CD4-positive, CD25-positive, alpha-beta regulatory T cell (primary cell): ENCODE measurements at regions not wholly inside any gene's neighbourhood (a gene's known extent, or its start where the extent isn't known, plus 50 kb on each side); places are given as distances from the start of the nearest gene placed in this dataset.
"Not testable (repeated sequence)": the region's sequence is repeated elsewhere in the genome, so short reads cannot be mapped to it uniquely, and the experiment has no call there.

Experiments used
- ATAC-seq, 2 donors: fragments of 150-1000 bp; cut with Tn5 transposase; one replicate each; pipeline ENCODE4 v1.10.0; 2021; ENCODE audit warnings: low read depth in 2 of 2, moderate number of reproducible peaks in 2 of 2, moderate library complexity in 1 of 2
- DNase-seq, 3 donors: peaks; one replicate each; pipeline versions ENCODE4 v3.0.0 to v3.0.0-alpha.2; 2012 to 2022; ENCODE audit warnings: mixed read lengths in 1 of 3
- H3K27ac ChIP-seq: one replicate; pipeline ENCODE4 v1.7.0; 2013; ENCODE audit warnings: mild to moderate bottlenecking, low read length; ENCODE audit not compliant: insufficient read depth, poor library complexity, severe bottlenecking
- H3K27me3 ChIP-seq: one replicate; pipeline ENCODE4 v1.7.0; 2013; ENCODE audit warnings: low read length; ENCODE audit not compliant: control insufficient read depth, insufficient read depth
- H3K36me3 ChIP-seq: one replicate; pipeline ENCODE4 v1.7.0; 2013; ENCODE audit warnings: mild to moderate bottlenecking, low read length, moderate library complexity; ENCODE audit not compliant: control insufficient read depth, insufficient read depth
- H3K4me1 ChIP-seq: 2 replicates; pipeline ENCODE4 v1.7.0; 2013; ENCODE audit warnings: mild to moderate bottlenecking, low read length; ENCODE audit not compliant: insufficient read depth, control insufficient read depth, poor library complexity, severe bottlenecking
- H3K4me3 ChIP-seq: one replicate; pipeline ENCODE4 v1.7.0; 2013; ENCODE audit warnings: low read depth, mild to moderate bottlenecking, low read length, moderate library complexity
- H3K9me3 ChIP-seq, 2 experiments: 1 replicate in 1 of 2; 2 replicates in 1 of 2; pipeline ENCODE4 v1.7.0; 2013; ENCODE audit warnings: low read length in 2 of 2, mild to moderate bottlenecking in 1 of 2, moderate library complexity in 1 of 2; ENCODE audit not compliant: control insufficient read depth in 2 of 2
- H3K27ac Mint-ChIP-seq, 3 donors: one replicate each; pipeline ENCODE4 v1.8.0; 2020 to 2022; ENCODE audit warnings: mild to moderate bottlenecking in 3 of 3, mixed read lengths in 3 of 3, moderate library complexity in 2 of 3
- H3K27me3 Mint-ChIP-seq: one replicate; pipeline ENCODE4 v1.8.0; 2022; ENCODE audit warnings: mild to moderate bottlenecking, mixed read lengths
- H3K36me3 Mint-ChIP-seq: one replicate; pipeline ENCODE4 v1.8.0; 2020; ENCODE audit warnings: mixed read lengths
- H3K4me1 Mint-ChIP-seq, 4 donors: one replicate each; pipeline ENCODE4 v1.8.0; 2020 to 2022; ENCODE audit warnings: mixed read lengths in 4 of 4, mild to moderate bottlenecking in 1 of 4
- H3K4me3 Mint-ChIP-seq, 4 donors: one replicate each; pipeline ENCODE4 v1.8.0; 2020 to 2022; ENCODE audit warnings: mild to moderate bottlenecking in 4 of 4, mixed read lengths in 4 of 4, moderate library complexity in 3 of 4
- H3K9me3 Mint-ChIP-seq, 7 donors: one replicate each; pipeline ENCODE4 v1.8.0; 2020 to 2022; ENCODE audit warnings: mixed read lengths in 7 of 7, mild to moderate bottlenecking in 3 of 7, moderate library complexity in 2 of 7

- Histone ChIP-seq H3K9me3 (no peaks in the 10 kb centered on the region), H3K4me3 (no peak overlapping the region), H3K27ac (no peak overlapping the region), H3K36me3 (no peaks in the 10 kb centered on the region), H3K4me1 (no peaks in the 10 kb centered on the region), H3K27me3 (no peaks in the 10 kb centered on the region)
- Mint-ChIP-seq H3K4me3 (no peak overlapping the region), H3K27ac (no peak overlapping the region), H3K4me1 (peaks cover 0 to 2% (median 0%) of the 10 kb centered on the region in 4 donors), H3K36me3 (no peaks in the 10 kb centered on the region), H3K9me3 (peaks cover 0 to 1% (median 0%) of the 10 kb centered on the region in 7 donors), H3K27me3 (no peaks in the 10 kb centered on the region)
- ATAC-seq (no peak), DNase-seq (no peak)
Measured at GRCh38 chr6:126206504-126207246, 133.2 kb upstream of the CENPW start.

DNA sequence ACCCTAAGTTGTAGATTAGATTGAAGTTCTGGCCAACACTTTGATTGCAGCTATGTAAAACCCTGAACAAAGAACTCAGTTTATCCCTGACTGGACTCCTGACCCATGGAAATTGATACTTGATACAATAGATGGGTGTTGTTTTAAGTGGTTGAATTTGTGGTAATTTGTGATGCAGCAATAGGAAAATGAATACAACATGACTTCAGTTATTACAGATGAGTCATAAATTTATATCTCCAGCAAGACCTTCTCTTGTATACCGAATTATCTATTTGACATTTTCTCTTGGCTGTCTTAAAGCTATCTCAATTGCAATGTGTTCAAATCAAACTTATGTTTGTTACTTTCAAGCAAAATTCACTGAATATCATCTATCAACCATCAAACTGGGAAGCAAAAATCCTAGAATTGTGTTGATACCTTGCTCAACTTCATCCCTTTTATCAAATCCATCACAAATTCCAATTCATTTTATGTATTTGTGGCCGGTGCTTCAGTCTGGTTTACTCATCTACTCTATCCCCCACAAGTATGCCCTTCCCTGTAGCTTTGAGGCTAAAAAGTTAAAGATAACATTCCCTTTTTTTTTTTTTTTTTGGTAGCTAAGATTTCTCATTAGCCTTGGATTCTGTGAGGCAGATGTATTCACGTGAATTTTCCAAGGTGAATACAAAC is 129.4 kb upstream of the CENPW start:
- Histone ChIP-seq H3K4me3 (no peak overlapping the region), H3K27me3 (no peaks in the 10 kb centered on the region), H3K27ac (no peak overlapping the region), H3K36me3 (no peaks in the 10 kb centered on the region), H3K4me1 (no peaks in the 10 kb centered on the region), H3K9me3 (no peaks in the 10 kb centered on the region)
- no peak for DNase-seq
- no peaks in the 10 kb centered on the region for H3K4me1 Mint-ChIP-seq
- peaks cover 0 to 1% (median 0%) of the 10 kb centered on the region in 7 donors for H3K9me3 Mint-ChIP-seq
- H3K4me3 Mint-ChIP-seq, result no peak overlapping the region
- no peaks in the 10 kb centered on the region for H3K36me3 Mint-ChIP-seq
- H3K27me3 Mint-ChIP-seq, result peaks cover 4% of the 10 kb centered on the region
- no peak overlapping the region for H3K27ac Mint-ChIP-seq
- no peak for ATAC-seq

DNA sequence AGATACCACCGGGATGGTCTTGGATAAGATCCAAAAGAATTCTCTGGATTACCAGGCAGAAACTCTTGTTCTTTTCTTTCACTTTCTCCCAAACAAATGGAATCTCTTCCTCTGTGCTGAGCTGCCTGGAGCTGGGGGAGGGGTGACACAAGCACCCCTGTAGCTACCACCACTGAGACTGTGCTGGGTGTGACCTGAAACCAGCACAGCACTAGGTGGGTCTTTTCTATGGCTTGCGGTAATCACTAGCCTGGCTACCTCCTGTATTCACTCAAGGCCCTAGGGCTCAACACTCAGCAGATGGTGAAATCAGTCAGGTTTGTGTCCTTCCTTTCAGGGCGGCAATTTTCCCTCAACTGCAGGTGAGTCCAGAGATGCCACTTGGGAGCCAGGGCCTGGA is 122.4 kb upstream of the CENPW start:
- H3K9me3 ChIP-seq, result peaks cover 0 to 4% of the 10 kb centered on the region in 2 experiments
- H3K27me3 ChIP-seq, result no peaks in the 10 kb centered on the region
- Mint-ChIP-seq H3K36me3 (peaks cover 8% of the 10 kb centered on the region), H3K9me3 (peaks cover 0 to 5% (median 0%) of the 10 kb centered on the region in 7 donors), H3K27ac (no peak overlapping the region), H3K4me3 (no peak overlapping the region), H3K4me1 (no peaks in the 10 kb centered on the region), H3K27me3 (peaks cover 4% of the 10 kb centered on the region)
- no peak for ATAC-seq
- DNase-seq, result no peak
- H3K4me1 ChIP-seq, result no peaks in the 10 kb centered on the region
- H3K4me3 ChIP-seq, result no peak overlapping the region
- H3K27ac ChIP-seq, result no peak overlapping the region
- no peaks in the 10 kb centered on the region for H3K36me3 ChIP-seq

DNA sequence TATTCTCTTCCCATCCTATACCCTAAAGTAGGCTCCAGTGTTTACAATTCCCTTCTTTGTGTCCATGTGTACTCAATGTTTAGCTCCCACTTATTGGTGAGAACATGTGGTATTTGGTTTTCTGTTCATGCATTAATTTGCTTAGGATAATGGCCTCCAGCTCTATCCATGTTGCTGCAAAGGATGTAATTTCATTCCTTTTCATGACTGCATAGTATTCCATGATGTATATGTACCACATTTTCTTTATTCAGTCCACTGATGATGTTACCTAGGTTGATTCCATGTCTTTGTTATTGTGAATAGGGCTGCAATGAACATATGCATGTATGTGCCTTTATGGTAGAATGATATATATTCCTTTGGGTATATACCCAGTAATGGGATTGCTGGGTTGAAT is 119.0 kb upstream of the CENPW start:
- H3K27ac ChIP-seq, H3K27me3 ChIP-seq, H3K4me3 ChIP-seq, H3K27ac Mint-ChIP-seq, H3K4me3 Mint-ChIP-seq, H3K9me3 Mint-ChIP-seq, DNase-seq, ATAC-seq, H3K36me3 ChIP-seq, H3K4me1 ChIP-seq, H3K36me3 Mint-ChIP-seq, H3K9me3 ChIP-seq, H3K27me3 Mint-ChIP-seq, H3K4me1 Mint-ChIP-seq: not testable (repeated sequence)

GRCh38 chr6:126227833-126228702 is 111.8 kb upstream of the CENPW start:
- Histone ChIP-seq H3K27me3 (no peaks in the 10 kb centered on the region), H3K9me3 (no peaks in the 10 kb centered on the region), H3K36me3 (no peaks in the 10 kb centered on the region), H3K27ac (no peak overlapping the region), H3K4me1 (no peaks in the 10 kb centered on the region), H3K4me3 (no peak overlapping the region)
- ATAC-seq, result no peak
- Mint-ChIP-seq H3K27ac (peak overlapping the region in 1 of 3 donors; percentile 52), H3K9me3 (no peaks in the 10 kb centered on the region), H3K4me1 (no peaks in the 10 kb centered on the region), H3K36me3 (no peaks in the 10 kb centered on the region), H3K27me3 (no peaks in the 10 kb centered on the region), H3K4me3 (no peak overlapping the region)
- DNase-seq, result no peak

GRCh38 chr6:126232671-126233070 is 107.2 kb upstream of the CENPW start:
- no peak overlapping the region for H3K4me3 ChIP-seq
- DNase-seq (no peak), ATAC-seq (no peak)
- Mint-ChIP-seq H3K36me3 (no peaks in the 10 kb centered on the region), H3K4me3 (no peak overlapping the region), H3K27ac (peak overlapping the region in 1 of 3 donors; percentile 26), H3K27me3 (no peaks in the 10 kb centered on the region), H3K4me1 (no peaks in the 10 kb centered on the region), H3K9me3 (peaks cover 0 to 5% (median 0%) of the 10 kb centered on the region in 7 donors)
- no peaks in the 10 kb centered on the region for H3K9me3 ChIP-seq
- H3K27me3 ChIP-seq, result no peaks in the 10 kb centered on the region
- H3K4me1 ChIP-seq, result no peaks in the 10 kb centered on the region
- H3K36me3 ChIP-seq, result no peaks in the 10 kb centered on the region
- no peak overlapping the region for H3K27ac ChIP-seq

DNA sequence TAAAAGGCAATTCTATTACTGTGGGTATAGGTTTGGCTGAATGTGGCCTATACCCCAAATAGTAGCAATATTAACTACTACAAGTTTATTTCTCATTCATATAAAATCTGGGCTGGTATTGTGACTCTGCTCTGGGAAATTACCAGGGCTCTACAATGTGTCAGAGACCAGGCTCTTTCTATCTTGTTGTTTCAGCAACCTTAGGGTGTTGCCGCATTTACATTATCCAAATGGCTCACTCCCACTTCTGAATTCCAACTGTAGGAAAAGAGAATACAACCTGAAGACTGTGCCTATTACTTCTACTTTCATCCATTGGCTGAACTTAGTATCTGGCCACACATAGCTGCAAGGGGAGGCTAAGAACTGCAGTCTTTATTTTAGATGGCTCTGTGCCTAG is 106.7 kb upstream of the CENPW start:
- H3K36me3 Mint-ChIP-seq, result no peaks in the 10 kb centered on the region
- no peak overlapping the region for H3K27ac Mint-ChIP-seq

More for the DNA sequence above, 106.7 kb upstream of the CENPW start:
- no peak for DNase-seq
- no peaks in the 10 kb centered on the region for H3K27me3 ChIP-seq
- H3K9me3 ChIP-seq, result no peaks in the 10 kb centered on the region
- Mint-ChIP-seq H3K4me3 (no peak overlapping the region), H3K27me3 (no peaks in the 10 kb centered on the region), H3K9me3 (peaks cover 0 to 5% (median 0%) of the 10 kb centered on the region in 7 donors), H3K4me1 (no peaks in the 10 kb centered on the region)
- ATAC-seq, result no peak
- no peak overlapping the region for H3K27ac ChIP-seq
- H3K4me3 ChIP-seq, result no peak overlapping the region
- no peaks in the 10 kb centered on the region for H3K4me1 ChIP-seq
- H3K36me3 ChIP-seq, result no peaks in the 10 kb centered on the region
